WTC11 (cell line): ENCODE measurements at regions not wholly inside any gene's neighbourhood (a gene's known extent, or its start where the extent isn't known, plus 50 kb on each side); places are given as distances from the start of the nearest gene placed in this dataset.

Source experiments
- ATAC-seq: fragments of 200-7000 bp; cut with Tn5 transposase; 2 replicates; pipeline ENCODE4 v1.10.0; 2021; ENCODE audit warnings: mild to moderate bottlenecking, moderate library complexity
- CTCF ChIA-PET: fragments of 300-600 bp; sonication (Branson Sonifier 250); formaldehyde crosslinking; loops from one replicate; lab custom pipeline; 2021; ENCODE audit warnings: antibody characterized with exemption; lab: Charles Lee
- POLR2A ChIA-PET: fragments of 350-600 bp; sonication (Branson Sonifier 250); formaldehyde crosslinking; loops from one replicate; lab custom pipeline; 2021; ENCODE audit warnings: antibody characterized with exemption; lab: Charles Lee
- DNase-seq: peaks from one replicate; pipeline ENCODE4 v3.0.0; 2021; ENCODE audit warnings: low spot score
- H3K27ac Mint-ChIP-seq: 2 replicates; pipeline ENCODE4 v1.8.0; 2021; ENCODE audit warnings: mixed read lengths
- H3K27me3 Mint-ChIP-seq: 2 replicates; pipeline ENCODE4 v1.8.0; 2021; ENCODE audit warnings: low read depth, mild to moderate bottlenecking, moderate library complexity, mixed read lengths
- H3K36me3 Mint-ChIP-seq: 2 replicates; pipeline ENCODE4 v1.8.0; 2021; ENCODE audit warnings: mixed read lengths
- H3K4me1 Mint-ChIP-seq: 2 replicates; pipeline ENCODE4 v1.8.0; 2022; ENCODE audit warnings: mixed read lengths
- H3K4me3 Mint-ChIP-seq: 2 replicates; pipeline ENCODE4 v1.8.0; 2021; ENCODE audit warnings: mild to moderate bottlenecking, moderate library complexity, mixed read lengths
- H3K9me3 Mint-ChIP-seq: 2 replicates; pipeline ENCODE4 v1.8.0; 2021; ENCODE audit warnings: mixed read lengths
- FOXP1 ChIP-seq: sonication (generic); formaldehyde crosslinking; IDR thresholded peaks from 2 replicates; pipeline ENCODE4 v1.8.0; 2022; ENCODE audit warnings: missing genetic modification reagents, mild to moderate bottlenecking, moderate library complexity, borderline replicate concordance
- JAZF1 ChIP-seq: fragments of 250-450 bp; sonication (Bioruptor Pico); IDR thresholded peaks from 2 replicates; pipeline ENCODE4 v1.9.0; 2021; ENCODE audit warnings: moderate library complexity, mild to moderate bottlenecking, inconsistent platforms
- MYBL2 ChIP-seq: sonication (generic); formaldehyde crosslinking; IDR thresholded peaks from 2 replicates; pipeline ENCODE4 v1.8.1; 2023; ENCODE audit warnings: mild to moderate bottlenecking, moderate library complexity, missing genetic modification reagents
- PRRX2 ChIP-seq: fragments of 250-450 bp; sonication (Bioruptor Pico); IDR thresholded peaks from 2 replicates; pipeline ENCODE4 v1.8.0; 2021; ENCODE audit warnings: mild to moderate bottlenecking
- RELA ChIP-seq: sonication (generic); formaldehyde crosslinking; IDR thresholded peaks from 2 replicates; pipeline ENCODE4 v1.8.1; 2022; ENCODE audit warnings: missing genetic modification reagents, mild to moderate bottlenecking, borderline replicate concordance
- SMAD4 ChIP-seq: sonication (generic); formaldehyde crosslinking; IDR thresholded peaks from 2 replicates; pipeline ENCODE4 v1.8.0; 2022; ENCODE audit warnings: mild to moderate bottlenecking, missing genetic modification reagents
- ZBTB21 ChIP-seq: sonication (generic); formaldehyde crosslinking; IDR thresholded peaks from 2 replicates; pipeline ENCODE4 v1.8.1; 2023; ENCODE audit warnings: mild to moderate bottlenecking, missing genetic modification reagents, borderline replicate concordance
- ZNF138 ChIP-seq: sonication (generic); formaldehyde crosslinking; conservative IDR thresholded peaks from 2 replicates; pipeline ENCODE4 v1.8.1; 2022; ENCODE audit warnings: mild to moderate bottlenecking, moderate library complexity, missing genetic modification reagents
- TF ChIP-seq, protein P1 (sequence below): sonication (generic); formaldehyde crosslinking; IDR thresholded peaks from 2 replicates; pipeline ENCODE4 v1.8.1; 2022; ENCODE audit warnings: missing genetic modification reagents, borderline replicate concordance
- TF ChIP-seq, protein P2 (sequence below): fragments of 250-450 bp; sonication (Bioruptor Pico); IDR thresholded peaks from 2 replicates; pipeline ENCODE4 v1.9.0; 2021; ENCODE audit warnings: mild to moderate bottlenecking
- TF ChIP-seq, protein P3 (sequence below): sonication (generic); formaldehyde crosslinking; IDR thresholded peaks from 2 replicates; pipeline ENCODE4 v1.8.0; 2023; ENCODE audit warnings: missing genetic modification reagents, mild to moderate bottlenecking, borderline replicate concordance
- TF ChIP-seq, protein P4 (sequence below): sonication (generic); formaldehyde crosslinking; IDR thresholded peaks from 2 replicates; pipeline ENCODE4 v1.8.1; 2023; ENCODE audit warnings: mild to moderate bottlenecking, missing genetic modification reagents
- TF ChIP-seq, protein P5 (sequence below): sonication (generic); formaldehyde crosslinking; IDR thresholded peaks from 2 replicates; pipeline ENCODE4 v1.8.1; 2023; ENCODE audit warnings: mild to moderate bottlenecking, missing genetic modification reagents, moderate library complexity
- TF ChIP-seq, protein P6 (sequence below): fragments of 250-450 bp; sonication (Bioruptor Pico); IDR thresholded peaks from 2 replicates; pipeline ENCODE4 v1.9.0; 2021; ENCODE audit warnings: mild to moderate bottlenecking, borderline replicate concordance
- TF ChIP-seq, protein P7 (sequence below): sonication (generic); formaldehyde crosslinking; conservative IDR thresholded peaks from 2 replicates; pipeline ENCODE4 v1.8.1; 2023; ENCODE audit warnings: mild to moderate bottlenecking, low read depth, missing genetic modification reagents, moderate library complexity
- TF ChIP-seq, protein P8 (sequence below): fragments of 200-600 bp; IDR thresholded peaks from 2 replicates; pipeline ENCODE4 v1.8.0; 2022; ENCODE audit warnings: antibody characterized with exemption

DNA sequence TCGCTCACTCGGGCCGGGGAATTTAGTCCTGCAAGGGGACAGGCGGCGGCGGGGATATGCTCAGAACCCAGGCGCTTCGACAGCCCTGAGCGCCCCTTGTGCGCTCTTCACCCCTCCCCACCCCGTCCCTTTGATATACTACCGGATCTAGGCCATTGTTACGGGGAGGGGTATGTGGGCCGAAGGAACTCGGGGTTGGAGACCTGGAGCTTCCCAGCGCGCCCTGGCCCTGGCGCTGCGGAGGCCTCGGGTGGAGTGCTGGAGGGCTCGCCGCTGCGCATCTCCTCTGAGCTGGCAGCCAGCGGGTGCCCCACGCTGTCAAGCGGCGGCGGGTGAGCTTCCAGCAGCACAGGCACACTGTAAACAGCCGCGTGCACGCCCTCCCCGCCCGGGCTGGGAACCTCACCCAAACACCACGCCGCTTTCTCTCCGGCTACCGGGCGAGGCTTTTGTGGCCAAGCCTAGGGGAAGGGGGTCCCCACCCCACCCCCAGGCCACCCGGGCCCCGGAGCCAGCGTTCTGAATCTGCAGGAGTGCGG lies 54.5 kb upstream of the BCOR start:
- DNase-seq (peak; percentile 20), ATAC-seq (peak; percentile 5)
- no peak overlapping the region for H3K27ac Mint-ChIP-seq
- peaks cover 48% of the 10 kb centered on the region for H3K27me3 Mint-ChIP-seq
- H3K4me3 Mint-ChIP-seq, result peak overlapping the region; percentile 61
- CTCF ChIA-PET, result interaction anchor here (0.8 to 1.4 kb wide), 2 partner anchors 11 to 73 kb away, joined by 3 to 4 read pairs; no protein-coding TSS in a partner anchor
- peaks cover 38% of the 10 kb centered on the region for H3K4me1 Mint-ChIP-seq
- H3K9me3 Mint-ChIP-seq, result no peaks in the 10 kb centered on the region
- no peaks in the 10 kb centered on the region; the same call in 1 of the 2 replicates for H3K36me3 Mint-ChIP-seq
- TF ChIP-seq, protein P1, sequence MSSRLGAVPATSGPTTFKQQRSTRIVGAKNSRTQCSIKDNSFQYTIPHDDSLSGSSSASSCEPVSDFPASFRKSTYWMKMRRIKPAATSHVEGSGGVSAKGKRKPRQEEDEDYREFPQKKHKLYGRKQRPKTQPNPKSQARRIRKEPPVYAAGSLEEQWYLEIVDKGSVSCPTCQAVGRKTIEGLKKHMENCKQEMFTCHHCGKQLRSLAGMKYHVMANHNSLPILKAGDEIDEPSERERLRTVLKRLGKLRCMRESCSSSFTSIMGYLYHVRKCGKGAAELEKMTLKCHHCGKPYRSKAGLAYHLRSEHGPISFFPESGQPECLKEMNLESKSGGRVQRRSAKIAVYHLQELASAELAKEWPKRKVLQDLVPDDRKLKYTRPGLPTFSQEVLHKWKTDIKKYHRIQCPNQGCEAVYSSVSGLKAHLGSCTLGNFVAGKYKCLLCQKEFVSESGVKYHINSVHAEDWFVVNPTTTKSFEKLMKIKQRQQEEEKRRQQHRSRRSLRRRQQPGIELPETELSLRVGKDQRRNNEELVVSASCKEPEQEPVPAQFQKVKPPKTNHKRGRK (CRISPR knock-in tag), result no peak
- TF ChIP-seq JAZF1 (CRISPR knock-in tag) (no peak), RELA (CRISPR knock-in tag) (no peak), PRRX2 (no peak), MYBL2 (CRISPR knock-in tag) (no peak), SMAD4 (no peak), FOXP1 (CRISPR knock-in tag) (no peak), ZBTB21 (CRISPR knock-in tag) (no peak), ZNF138 (CRISPR knock-in tag) (no peak)
- TF ChIP-seq, protein P2, sequence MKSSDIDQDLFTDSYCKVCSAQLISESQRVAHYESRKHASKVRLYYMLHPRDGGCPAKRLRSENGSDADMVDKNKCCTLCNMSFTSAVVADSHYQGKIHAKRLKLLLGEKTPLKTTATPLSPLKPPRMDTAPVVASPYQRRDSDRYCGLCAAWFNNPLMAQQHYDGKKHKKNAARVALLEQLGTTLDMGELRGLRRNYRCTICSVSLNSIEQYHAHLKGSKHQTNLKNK, result no peak
- TF ChIP-seq, protein P3, sequence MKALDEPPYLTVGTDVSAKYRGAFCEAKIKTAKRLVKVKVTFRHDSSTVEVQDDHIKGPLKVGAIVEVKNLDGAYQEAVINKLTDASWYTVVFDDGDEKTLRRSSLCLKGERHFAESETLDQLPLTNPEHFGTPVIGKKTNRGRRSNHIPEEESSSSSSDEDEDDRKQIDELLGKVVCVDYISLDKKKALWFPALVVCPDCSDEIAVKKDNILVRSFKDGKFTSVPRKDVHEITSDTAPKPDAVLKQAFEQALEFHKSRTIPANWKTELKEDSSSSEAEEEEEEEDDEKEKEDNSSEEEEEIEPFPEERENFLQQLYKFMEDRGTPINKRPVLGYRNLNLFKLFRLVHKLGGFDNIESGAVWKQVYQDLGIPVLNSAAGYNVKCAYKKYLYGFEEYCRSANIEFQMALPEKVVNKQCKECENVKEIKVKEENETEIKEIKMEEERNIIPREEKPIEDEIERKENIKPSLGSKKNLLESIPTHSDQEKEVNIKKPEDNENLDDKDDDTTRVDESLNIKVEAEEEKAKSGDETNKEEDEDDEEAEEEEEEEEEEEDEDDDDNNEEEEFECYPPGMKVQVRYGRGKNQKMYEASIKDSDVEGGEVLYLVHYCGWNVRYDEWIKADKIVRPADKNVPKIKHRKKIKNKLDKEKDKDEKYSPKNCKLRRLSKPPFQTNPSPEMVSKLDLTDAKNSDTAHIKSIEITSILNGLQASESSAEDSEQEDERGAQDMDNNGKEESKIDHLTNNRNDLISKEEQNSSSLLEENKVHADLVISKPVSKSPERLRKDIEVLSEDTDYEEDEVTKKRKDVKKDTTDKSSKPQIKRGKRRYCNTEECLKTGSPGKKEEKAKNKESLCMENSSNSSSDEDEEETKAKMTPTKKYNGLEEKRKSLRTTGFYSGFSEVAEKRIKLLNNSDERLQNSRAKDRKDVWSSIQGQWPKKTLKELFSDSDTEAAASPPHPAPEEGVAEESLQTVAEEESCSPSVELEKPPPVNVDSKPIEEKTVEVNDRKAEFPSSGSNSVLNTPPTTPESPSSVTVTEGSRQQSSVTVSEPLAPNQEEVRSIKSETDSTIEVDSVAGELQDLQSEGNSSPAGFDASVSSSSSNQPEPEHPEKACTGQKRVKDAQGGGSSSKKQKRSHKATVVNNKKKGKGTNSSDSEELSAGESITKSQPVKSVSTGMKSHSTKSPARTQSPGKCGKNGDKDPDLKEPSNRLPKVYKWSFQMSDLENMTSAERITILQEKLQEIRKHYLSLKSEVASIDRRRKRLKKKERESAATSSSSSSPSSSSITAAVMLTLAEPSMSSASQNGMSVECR (CRISPR knock-in tag), result no peak
- TF ChIP-seq, protein P4, sequence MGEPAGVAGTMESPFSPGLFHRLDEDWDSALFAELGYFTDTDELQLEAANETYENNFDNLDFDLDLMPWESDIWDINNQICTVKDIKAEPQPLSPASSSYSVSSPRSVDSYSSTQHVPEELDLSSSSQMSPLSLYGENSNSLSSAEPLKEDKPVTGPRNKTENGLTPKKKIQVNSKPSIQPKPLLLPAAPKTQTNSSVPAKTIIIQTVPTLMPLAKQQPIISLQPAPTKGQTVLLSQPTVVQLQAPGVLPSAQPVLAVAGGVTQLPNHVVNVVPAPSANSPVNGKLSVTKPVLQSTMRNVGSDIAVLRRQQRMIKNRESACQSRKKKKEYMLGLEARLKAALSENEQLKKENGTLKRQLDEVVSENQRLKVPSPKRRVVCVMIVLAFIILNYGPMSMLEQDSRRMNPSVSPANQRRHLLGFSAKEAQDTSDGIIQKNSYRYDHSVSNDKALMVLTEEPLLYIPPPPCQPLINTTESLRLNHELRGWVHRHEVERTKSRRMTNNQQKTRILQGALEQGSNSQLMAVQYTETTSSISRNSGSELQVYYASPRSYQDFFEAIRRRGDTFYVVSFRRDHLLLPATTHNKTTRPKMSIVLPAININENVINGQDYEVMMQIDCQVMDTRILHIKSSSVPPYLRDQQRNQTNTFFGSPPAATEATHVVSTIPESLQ (CRISPR knock-in tag), result no peak
- TF ChIP-seq, protein P5, sequence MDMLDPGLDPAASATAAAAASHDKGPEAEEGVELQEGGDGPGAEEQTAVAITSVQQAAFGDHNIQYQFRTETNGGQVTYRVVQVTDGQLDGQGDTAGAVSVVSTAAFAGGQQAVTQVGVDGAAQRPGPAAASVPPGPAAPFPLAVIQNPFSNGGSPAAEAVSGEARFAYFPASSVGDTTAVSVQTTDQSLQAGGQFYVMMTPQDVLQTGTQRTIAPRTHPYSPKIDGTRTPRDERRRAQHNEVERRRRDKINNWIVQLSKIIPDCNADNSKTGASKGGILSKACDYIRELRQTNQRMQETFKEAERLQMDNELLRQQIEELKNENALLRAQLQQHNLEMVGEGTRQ (CRISPR knock-in tag), result no peak
- TF ChIP-seq, protein P6, sequence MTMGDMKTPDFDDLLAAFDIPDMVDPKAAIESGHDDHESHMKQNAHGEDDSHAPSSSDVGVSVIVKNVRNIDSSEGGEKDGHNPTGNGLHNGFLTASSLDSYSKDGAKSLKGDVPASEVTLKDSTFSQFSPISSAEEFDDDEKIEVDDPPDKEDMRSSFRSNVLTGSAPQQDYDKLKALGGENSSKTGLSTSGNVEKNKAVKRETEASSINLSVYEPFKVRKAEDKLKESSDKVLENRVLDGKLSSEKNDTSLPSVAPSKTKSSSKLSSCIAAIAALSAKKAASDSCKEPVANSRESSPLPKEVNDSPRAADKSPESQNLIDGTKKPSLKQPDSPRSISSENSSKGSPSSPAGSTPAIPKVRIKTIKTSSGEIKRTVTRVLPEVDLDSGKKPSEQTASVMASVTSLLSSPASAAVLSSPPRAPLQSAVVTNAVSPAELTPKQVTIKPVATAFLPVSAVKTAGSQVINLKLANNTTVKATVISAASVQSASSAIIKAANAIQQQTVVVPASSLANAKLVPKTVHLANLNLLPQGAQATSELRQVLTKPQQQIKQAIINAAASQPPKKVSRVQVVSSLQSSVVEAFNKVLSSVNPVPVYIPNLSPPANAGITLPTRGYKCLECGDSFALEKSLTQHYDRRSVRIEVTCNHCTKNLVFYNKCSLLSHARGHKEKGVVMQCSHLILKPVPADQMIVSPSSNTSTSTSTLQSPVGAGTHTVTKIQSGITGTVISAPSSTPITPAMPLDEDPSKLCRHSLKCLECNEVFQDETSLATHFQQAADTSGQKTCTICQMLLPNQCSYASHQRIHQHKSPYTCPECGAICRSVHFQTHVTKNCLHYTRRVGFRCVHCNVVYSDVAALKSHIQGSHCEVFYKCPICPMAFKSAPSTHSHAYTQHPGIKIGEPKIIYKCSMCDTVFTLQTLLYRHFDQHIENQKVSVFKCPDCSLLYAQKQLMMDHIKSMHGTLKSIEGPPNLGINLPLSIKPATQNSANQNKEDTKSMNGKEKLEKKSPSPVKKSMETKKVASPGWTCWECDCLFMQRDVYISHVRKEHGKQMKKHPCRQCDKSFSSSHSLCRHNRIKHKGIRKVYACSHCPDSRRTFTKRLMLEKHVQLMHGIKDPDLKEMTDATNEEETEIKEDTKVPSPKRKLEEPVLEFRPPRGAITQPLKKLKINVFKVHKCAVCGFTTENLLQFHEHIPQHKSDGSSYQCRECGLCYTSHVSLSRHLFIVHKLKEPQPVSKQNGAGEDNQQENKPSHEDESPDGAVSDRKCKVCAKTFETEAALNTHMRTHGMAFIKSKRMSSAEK (CRISPR knock-in tag), result no peak
- TF ChIP-seq, protein P7, sequence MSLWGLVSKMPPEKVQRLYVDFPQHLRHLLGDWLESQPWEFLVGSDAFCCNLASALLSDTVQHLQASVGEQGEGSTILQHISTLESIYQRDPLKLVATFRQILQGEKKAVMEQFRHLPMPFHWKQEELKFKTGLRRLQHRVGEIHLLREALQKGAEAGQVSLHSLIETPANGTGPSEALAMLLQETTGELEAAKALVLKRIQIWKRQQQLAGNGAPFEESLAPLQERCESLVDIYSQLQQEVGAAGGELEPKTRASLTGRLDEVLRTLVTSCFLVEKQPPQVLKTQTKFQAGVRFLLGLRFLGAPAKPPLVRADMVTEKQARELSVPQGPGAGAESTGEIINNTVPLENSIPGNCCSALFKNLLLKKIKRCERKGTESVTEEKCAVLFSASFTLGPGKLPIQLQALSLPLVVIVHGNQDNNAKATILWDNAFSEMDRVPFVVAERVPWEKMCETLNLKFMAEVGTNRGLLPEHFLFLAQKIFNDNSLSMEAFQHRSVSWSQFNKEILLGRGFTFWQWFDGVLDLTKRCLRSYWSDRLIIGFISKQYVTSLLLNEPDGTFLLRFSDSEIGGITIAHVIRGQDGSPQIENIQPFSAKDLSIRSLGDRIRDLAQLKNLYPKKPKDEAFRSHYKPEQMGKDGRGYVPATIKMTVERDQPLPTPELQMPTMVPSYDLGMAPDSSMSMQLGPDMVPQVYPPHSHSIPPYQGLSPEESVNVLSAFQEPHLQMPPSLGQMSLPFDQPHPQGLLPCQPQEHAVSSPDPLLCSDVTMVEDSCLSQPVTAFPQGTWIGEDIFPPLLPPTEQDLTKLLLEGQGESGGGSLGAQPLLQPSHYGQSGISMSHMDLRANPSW (CRISPR knock-in tag), result no peak
- TF ChIP-seq, protein P8, sequence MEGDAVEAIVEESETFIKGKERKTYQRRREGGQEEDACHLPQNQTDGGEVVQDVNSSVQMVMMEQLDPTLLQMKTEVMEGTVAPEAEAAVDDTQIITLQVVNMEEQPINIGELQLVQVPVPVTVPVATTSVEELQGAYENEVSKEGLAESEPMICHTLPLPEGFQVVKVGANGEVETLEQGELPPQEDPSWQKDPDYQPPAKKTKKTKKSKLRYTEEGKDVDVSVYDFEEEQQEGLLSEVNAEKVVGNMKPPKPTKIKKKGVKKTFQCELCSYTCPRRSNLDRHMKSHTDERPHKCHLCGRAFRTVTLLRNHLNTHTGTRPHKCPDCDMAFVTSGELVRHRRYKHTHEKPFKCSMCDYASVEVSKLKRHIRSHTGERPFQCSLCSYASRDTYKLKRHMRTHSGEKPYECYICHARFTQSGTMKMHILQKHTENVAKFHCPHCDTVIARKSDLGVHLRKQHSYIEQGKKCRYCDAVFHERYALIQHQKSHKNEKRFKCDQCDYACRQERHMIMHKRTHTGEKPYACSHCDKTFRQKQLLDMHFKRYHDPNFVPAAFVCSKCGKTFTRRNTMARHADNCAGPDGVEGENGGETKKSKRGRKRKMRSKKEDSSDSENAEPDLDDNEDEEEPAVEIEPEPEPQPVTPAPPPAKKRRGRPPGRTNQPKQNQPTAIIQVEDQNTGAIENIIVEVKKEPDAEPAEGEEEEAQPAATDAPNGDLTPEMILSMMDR, result no peak
- POLR2A ChIA-PET, result interaction anchor here (0.6 to 7.4 kb wide), 9 partner anchors 11 to 1342 kb away, joined by 3 to 58 read pairs (median 3); no protein-coding TSS in a partner anchor
